ENCODE measurements at regions not wholly inside any gene's neighbourhood (a gene's known extent, or its start where the extent isn't known, plus 50 kb on each side); places are given as distances from the start of the nearest gene placed in this dataset.

DNA sequence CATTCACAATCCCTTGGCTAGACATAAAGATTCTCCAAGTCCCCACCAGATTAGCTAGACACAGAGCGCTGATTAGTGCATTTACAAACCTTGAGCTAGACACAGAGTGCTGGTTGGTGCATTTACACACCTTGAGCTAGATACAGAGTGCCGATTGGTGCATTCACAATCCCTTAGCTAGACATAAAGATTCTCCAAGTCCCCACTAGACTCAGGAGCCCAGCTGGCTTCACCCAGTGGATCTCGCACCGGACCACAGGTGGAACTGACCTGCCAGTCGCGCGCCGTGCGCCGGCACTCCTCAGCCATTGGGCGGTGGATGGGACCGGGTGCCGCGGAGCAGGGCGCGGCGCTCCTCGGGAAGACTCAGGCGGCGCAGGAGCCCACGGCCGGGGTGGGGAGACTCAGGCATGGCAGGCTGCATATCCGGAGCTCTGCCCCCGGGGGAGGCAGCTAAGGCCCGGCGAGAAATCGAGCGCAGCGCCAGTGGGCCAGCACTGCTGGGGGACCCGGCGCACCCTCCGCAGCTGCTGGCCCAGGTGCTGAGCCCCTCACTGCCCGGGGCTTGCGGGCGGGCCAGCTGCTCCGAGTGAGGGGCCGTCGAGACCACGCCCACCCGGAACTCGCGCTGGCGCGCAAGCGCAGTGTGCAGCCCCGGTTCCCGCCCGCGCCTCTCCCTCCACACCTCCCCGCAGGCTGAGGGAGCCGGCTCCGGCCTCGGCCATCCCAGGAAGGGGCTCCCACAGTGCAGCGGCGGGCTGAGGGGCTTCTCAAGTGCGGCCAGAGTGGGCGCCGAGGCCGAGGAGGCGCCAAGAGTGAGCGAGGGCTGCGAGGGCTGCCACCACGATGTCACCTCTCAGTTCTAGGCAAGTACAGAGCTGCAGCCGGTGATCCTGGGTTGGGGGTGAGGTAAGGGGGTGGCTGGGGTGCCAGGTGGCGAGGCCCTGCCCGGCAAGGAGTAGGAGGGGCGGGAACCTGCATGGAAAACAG is 773.7 kb upstream of the CITED2 start (continued):
- TF ChIP-seq, protein P1, sequence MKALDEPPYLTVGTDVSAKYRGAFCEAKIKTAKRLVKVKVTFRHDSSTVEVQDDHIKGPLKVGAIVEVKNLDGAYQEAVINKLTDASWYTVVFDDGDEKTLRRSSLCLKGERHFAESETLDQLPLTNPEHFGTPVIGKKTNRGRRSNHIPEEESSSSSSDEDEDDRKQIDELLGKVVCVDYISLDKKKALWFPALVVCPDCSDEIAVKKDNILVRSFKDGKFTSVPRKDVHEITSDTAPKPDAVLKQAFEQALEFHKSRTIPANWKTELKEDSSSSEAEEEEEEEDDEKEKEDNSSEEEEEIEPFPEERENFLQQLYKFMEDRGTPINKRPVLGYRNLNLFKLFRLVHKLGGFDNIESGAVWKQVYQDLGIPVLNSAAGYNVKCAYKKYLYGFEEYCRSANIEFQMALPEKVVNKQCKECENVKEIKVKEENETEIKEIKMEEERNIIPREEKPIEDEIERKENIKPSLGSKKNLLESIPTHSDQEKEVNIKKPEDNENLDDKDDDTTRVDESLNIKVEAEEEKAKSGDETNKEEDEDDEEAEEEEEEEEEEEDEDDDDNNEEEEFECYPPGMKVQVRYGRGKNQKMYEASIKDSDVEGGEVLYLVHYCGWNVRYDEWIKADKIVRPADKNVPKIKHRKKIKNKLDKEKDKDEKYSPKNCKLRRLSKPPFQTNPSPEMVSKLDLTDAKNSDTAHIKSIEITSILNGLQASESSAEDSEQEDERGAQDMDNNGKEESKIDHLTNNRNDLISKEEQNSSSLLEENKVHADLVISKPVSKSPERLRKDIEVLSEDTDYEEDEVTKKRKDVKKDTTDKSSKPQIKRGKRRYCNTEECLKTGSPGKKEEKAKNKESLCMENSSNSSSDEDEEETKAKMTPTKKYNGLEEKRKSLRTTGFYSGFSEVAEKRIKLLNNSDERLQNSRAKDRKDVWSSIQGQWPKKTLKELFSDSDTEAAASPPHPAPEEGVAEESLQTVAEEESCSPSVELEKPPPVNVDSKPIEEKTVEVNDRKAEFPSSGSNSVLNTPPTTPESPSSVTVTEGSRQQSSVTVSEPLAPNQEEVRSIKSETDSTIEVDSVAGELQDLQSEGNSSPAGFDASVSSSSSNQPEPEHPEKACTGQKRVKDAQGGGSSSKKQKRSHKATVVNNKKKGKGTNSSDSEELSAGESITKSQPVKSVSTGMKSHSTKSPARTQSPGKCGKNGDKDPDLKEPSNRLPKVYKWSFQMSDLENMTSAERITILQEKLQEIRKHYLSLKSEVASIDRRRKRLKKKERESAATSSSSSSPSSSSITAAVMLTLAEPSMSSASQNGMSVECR (CRISPR knock-in tag; IDR thresholded peaks at IDR 0.05): peak; percentile 97
- TF ChIP-seq ZNF232 (CRISPR knock-in tag; IDR thresholded peaks at IDR 0.05): peak; percentile 69; the same call in 1 of the 2 replicates
- TF ChIP-seq CXXC5 (CRISPR knock-in tag; IDR thresholded peaks at IDR 0.05): peak; percentile 64
- peak; percentile 99 for TF ChIP-seq CC2D1A (IDR thresholded peaks at IDR 0.05)
- TF ChIP-seq, protein P2, sequence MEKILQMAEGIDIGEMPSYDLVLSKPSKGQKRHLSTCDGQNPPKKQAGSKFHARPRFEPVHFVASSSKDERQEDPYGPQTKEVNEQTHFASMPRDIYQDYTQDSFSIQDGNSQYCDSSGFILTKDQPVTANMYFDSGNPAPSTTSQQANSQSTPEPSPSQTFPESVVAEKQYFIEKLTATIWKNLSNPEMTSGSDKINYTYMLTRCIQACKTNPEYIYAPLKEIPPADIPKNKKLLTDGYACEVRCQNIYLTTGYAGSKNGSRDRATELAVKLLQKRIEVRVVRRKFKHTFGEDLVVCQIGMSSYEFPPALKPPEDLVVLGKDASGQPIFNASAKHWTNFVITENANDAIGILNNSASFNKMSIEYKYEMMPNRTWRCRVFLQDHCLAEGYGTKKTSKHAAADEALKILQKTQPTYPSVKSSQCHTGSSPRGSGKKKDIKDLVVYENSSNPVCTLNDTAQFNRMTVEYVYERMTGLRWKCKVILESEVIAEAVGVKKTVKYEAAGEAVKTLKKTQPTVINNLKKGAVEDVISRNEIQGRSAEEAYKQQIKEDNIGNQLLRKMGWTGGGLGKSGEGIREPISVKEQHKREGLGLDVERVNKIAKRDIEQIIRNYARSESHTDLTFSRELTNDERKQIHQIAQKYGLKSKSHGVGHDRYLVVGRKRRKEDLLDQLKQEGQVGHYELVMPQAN (IDR thresholded peaks at IDR 0.05; ENCODE audit: borderline replicate concordance): peak; percentile 88
- peak; percentile 88 for TF ChIP-seq RBFOX2 (IDR thresholded peaks at IDR 0.05; ENCODE audit: low read depth, low read length)
- TF ChIP-seq TRIM24 (IDR thresholded peaks at IDR 0.05): 0 out of 4 replicates have a peak, but pooled peaks of 1 of the 2 experiments have one; percentile 9
- TF ChIP-seq NFYB (IDR thresholded peaks at IDR 0.05; ENCODE audit: extremely low read depth, insufficient read length): peak; percentile 92
- TF ChIP-seq, protein P3, sequence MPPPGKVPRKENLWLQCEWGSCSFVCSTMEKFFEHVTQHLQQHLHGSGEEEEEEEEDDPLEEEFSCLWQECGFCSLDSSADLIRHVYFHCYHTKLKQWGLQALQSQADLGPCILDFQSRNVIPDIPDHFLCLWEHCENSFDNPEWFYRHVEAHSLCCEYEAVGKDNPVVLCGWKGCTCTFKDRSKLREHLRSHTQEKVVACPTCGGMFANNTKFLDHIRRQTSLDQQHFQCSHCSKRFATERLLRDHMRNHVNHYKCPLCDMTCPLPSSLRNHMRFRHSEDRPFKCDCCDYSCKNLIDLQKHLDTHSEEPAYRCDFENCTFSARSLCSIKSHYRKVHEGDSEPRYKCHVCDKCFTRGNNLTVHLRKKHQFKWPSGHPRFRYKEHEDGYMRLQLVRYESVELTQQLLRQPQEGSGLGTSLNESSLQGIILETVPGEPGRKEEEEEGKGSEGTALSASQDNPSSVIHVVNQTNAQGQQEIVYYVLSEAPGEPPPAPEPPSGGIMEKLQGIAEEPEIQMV (tag; conservative IDR thresholded peaks at IDR 0.05; ENCODE audit: low read depth): peak; percentile 94
- TF ChIP-seq, protein P4, sequence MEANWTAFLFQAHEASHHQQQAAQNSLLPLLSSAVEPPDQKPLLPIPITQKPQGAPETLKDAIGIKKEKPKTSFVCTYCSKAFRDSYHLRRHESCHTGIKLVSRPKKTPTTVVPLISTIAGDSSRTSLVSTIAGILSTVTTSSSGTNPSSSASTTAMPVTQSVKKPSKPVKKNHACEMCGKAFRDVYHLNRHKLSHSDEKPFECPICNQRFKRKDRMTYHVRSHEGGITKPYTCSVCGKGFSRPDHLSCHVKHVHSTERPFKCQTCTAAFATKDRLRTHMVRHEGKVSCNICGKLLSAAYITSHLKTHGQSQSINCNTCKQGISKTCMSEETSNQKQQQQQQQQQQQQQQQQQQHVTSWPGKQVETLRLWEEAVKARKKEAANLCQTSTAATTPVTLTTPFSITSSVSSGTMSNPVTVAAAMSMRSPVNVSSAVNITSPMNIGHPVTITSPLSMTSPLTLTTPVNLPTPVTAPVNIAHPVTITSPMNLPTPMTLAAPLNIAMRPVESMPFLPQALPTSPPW (CRISPR knock-in tag; IDR thresholded peaks at IDR 0.05): peak; percentile 68
- TF ChIP-seq, protein P5, sequence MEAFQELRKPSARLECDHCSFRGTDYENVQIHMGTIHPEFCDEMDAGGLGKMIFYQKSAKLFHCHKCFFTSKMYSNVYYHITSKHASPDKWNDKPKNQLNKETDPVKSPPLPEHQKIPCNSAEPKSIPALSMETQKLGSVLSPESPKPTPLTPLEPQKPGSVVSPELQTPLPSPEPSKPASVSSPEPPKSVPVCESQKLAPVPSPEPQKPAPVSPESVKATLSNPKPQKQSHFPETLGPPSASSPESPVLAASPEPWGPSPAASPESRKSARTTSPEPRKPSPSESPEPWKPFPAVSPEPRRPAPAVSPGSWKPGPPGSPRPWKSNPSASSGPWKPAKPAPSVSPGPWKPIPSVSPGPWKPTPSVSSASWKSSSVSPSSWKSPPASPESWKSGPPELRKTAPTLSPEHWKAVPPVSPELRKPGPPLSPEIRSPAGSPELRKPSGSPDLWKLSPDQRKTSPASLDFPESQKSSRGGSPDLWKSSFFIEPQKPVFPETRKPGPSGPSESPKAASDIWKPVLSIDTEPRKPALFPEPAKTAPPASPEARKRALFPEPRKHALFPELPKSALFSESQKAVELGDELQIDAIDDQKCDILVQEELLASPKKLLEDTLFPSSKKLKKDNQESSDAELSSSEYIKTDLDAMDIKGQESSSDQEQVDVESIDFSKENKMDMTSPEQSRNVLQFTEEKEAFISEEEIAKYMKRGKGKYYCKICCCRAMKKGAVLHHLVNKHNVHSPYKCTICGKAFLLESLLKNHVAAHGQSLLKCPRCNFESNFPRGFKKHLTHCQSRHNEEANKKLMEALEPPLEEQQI (IDR thresholded peaks at IDR 0.05): peak; percentile 98

Measured in K562 (cell line).